Small intestine (tissue), 7 donors: ENCODE measurements at regions not wholly inside any gene's neighbourhood (a gene's known extent, or its start where the extent isn't known, plus 50 kb on each side); places are given as distances from the start of the nearest gene placed in this dataset.

Source experiments
- DNase-seq, 2 donors: peaks; one replicate each; pipeline versions ENCODE4 v3.0.0 to v3.0.0-alpha.2; 2013
- FAIRE-seq: peaks from 2 replicates; lab custom pipeline; 2012; peaks lifted over from hg19 to GRCh38; lab: Jason Lieb, UNC
- H3K27ac ChIP-seq, 3 donors: one replicate each; pipeline ENCODE4 v1.5.1; 2013; ENCODE audit warnings: low read length in 2 of 3, mild to moderate bottlenecking in 2 of 3, control low read depth in 1 of 3, inconsistent platforms in 1 of 3, low read depth in 1 of 3, moderate library complexity in 1 of 3
- H3K27me3 ChIP-seq, 3 donors: one replicate each; pipeline ENCODE4 v1.6.1; 2013; ENCODE audit warnings: low read length in 3 of 3, inconsistent platforms in 1 of 3; ENCODE audit not compliant: control insufficient read depth in 3 of 3, insufficient read depth in 3 of 3
- H3K36me3 ChIP-seq, 3 donors: one replicate each; pipeline ENCODE4 v1.6.1; 2013; ENCODE audit warnings: low read length in 3 of 3, inconsistent platforms in 1 of 3, low read depth in 1 of 3, mild to moderate bottlenecking in 1 of 3, moderate library complexity in 1 of 3; ENCODE audit not compliant: control insufficient read depth in 3 of 3, insufficient read depth in 2 of 3
- H3K4me1 ChIP-seq, 3 donors: one replicate each; pipeline ENCODE4 v1.6.1; 2013; ENCODE audit warnings: low read length in 2 of 3, inconsistent platforms in 1 of 3, low read depth in 1 of 3, mild to moderate bottlenecking in 1 of 3, moderate library complexity in 1 of 3; ENCODE audit not compliant: control insufficient read depth in 3 of 3, insufficient read depth in 2 of 3
- H3K4me3 ChIP-seq, 3 donors: one replicate each; pipeline ENCODE4 v1.5.1; 2013; ENCODE audit warnings: low read length in 3 of 3, control low read depth in 1 of 3, inconsistent platforms in 1 of 3, low read depth in 1 of 3, mild to moderate bottlenecking in 1 of 3, moderate library complexity in 1 of 3
- H3K9me3 ChIP-seq, 2 donors: one replicate each; pipeline ENCODE4 v1.6.1; 2013; ENCODE audit warnings: low read depth in 1 of 2, low read length in 1 of 2; ENCODE audit not compliant: control insufficient read depth in 2 of 2, insufficient read depth in 1 of 2
- WGBS, 3 donors: extraction: QIAGEN DNeasy Blood & Tissue Kit; methylation state at CpG; one replicate each; pipeline ENCODE4 v1.1.7; 2013; 5-methylcytosine and 5-hydroxymethylcytosine counted together
- donor health status: healthy with polysubstance abuse.
- donor health status: control.
- donor health status: control.
- donor health status: Bipolar disorder and iron deficiency.
- donor health status: healthy.

DNA sequence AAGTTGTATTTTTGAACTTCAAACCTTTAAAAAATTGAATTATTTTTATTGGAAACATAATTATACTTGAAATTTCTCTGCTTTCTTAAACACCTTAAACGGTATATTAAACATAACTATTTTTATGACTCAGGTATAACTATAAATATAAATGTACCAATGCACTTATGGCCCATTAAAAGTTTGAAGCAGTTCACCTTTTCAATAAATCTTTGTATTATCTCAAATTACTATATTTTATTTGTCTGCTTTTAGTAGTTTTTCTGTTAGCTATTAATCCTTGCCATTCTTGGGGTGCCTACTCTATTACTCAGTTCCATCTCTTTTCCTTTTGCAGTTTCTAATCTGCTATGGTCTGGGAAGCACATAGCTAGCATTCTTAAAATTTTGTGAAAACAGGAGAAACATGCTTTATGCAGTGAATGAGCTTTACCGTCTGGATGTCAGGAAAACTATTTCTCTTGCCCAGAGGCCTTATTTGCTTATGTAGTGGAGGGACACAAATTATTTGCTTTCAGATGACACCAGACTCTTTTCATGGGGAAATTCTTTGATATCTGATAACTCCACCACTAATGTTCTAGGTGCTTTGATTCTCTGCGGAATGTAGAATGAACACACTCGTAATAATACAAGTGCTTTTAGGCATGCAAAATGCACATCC, 378.9 kb upstream of the CITED2 start:
- Histone ChIP-seq H3K27ac (no peak overlapping the region), H3K4me3 (no peak overlapping the region), H3K9me3 (no peaks in the 10 kb centered on the region), H3K4me1 (peaks cover 2 to 20% (median 3%) of the 10 kb centered on the region in 3 donors), H3K36me3 (no peaks in the 10 kb centered on the region), H3K27me3 (no peaks in the 10 kb centered on the region)
- FAIRE-seq (peak; percentile 68), DNase-seq (no peak)
- WGBS, 3 donors: 87 to 92% (median 90%) methylated on average over 4 of the region's 4 CpGs

DNA sequence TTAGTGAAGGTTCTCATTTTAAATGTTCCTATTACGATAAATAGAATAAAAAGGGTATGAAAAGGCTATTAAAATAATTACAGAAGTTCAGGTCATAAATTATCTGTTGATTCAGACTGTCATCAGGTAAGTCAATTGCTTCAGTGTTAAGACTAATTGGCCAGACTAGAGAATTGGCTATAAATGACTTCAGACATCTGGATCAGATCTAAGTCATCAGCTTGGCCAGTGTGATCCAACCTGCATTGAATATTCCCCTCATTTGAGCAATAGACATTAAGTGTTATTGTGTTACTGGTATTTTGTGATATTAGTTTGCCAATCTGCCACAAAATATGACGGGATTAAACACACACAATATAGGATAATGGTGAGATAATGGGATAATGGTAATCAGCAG, 377.6 kb upstream of the CITED2 start:
- H3K27ac ChIP-seq: no peak overlapping the region
- WGBS, 3 donors: 80 to 88% (median 81%) methylated on average over 2 of the region's 2 CpGs
- H3K36me3 ChIP-seq: no peaks in the 10 kb centered on the region
- no peaks in the 10 kb centered on the region for H3K9me3 ChIP-seq
- H3K4me3 ChIP-seq: no peak overlapping the region
- no peak for FAIRE-seq
- DNase-seq: no peak
- peaks cover 3 to 32% (median 6%) of the 10 kb centered on the region in 3 donors for H3K4me1 ChIP-seq
- H3K27me3 ChIP-seq: no peaks in the 10 kb centered on the region

DNA sequence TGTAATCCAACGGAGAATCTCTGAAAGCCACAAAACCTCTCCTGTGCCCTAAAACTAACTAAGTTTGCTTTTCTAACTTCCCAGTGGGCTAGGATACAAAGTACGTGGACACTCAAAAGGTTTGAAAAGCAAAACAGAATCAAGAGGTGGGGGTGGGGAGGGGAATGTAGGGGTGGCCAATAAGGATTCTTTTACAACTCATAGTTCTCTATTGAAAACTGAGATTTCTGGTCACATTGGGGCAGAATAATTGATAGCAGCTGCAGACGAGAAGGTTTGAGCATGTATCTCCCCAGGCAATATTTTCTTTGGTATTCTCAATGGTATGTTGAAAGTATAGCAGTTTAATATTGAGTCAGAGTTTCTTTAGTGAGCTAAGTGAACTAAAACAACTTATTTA, 376.7 kb upstream of the CITED2 start:
- H3K27me3 ChIP-seq: no peaks in the 10 kb centered on the region
- 85 to 94% (median 88%) methylated on average over 3 of the region's 3 CpGs for WGBS, 3 donors
- FAIRE-seq: no peak
- no peaks in the 10 kb centered on the region for H3K36me3 ChIP-seq
- no peak overlapping the region for H3K4me3 ChIP-seq
- DNase-seq: no peak
- no peak overlapping the region for H3K27ac ChIP-seq
- H3K9me3 ChIP-seq: no peaks in the 10 kb centered on the region
- H3K4me1 ChIP-seq: peaks cover 3 to 35% (median 6%) of the 10 kb centered on the region in 3 donors

DNA sequence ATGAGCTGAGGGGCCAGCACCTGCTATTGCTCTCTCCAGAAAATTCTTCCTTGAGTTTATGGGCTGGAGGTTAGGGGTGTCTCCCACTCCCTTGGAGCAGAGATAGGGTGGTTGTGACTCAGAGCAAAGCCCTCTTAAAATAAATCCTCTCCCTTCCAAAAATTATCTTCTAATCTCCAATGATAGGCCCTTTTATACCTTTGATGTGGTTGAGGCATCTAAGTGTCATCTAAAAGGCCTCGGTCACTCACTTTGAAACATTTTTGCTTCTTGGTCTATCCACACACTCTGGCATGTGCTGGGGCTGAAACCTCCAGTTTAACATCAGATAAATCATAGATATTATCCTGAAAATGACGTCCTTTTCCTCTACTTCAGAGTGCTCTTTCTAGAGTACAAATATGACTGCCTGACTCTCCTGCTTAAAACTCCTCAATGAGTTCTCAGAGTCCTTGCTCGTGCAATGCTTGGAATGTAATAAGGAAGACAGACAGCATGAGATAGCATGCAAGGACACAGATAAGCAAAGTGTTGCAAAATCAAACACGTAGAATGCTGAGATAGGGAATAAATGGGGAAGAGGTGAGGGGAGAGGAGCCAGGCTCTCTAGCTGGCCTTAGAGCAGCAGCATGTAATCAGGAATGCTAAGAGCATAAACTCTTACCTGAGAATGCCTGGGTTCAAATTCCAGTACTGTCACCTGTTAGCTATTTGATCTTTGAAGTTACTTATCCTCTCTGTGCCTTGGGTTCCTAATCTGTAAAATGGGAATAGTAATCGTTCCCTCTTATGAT, 374.1 kb upstream of the CITED2 start:
- FAIRE-seq (no peak), DNase-seq (peak; percentile 92 to 94)

DNA sequence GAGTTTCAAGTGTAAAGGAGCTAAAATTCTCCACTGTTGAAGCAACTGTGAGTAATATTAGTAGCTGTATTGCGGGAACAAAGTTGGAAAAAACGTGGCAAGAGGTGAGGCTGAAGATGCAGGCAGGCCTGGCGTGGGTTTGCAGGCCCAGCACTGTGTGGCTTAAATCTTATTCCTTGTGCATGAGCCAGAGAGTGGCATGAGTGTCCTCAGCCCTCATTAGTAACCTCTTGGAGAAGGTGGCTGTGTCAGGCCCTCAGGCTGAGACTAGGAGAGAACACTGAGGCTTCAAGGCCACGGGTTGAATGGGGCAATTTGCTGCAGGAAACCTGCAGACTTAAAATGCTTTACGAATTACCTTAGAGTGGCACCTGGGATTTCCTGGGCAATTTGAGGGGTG, 372.7 kb upstream of the CITED2 start:
- Histone ChIP-seq H3K9me3 (no peaks in the 10 kb centered on the region), H3K27ac (peak overlapping the region in 1 of 3 donors; percentile 56), H3K4me1 (peaks cover 0 to 40% (median 6%) of the 10 kb centered on the region in 3 donors), H3K4me3 (no peak overlapping the region), H3K27me3 (no peaks in the 10 kb centered on the region), H3K36me3 (no peaks in the 10 kb centered on the region)
- FAIRE-seq: no peak
- DNase-seq: no peak
- WGBS, 3 donors: 87 to 96% (median 88%) methylated on average over 5 of the region's 5 CpGs

More for the DNA sequence above, 374.1 kb upstream of the CITED2 start:
- Histone ChIP-seq H3K36me3 (no peaks in the 10 kb centered on the region), H3K4me1 (peaks cover 0 to 35% (median 6%) of the 10 kb centered on the region in 3 donors), H3K4me3 (no peak overlapping the region), H3K27ac (peak overlapping the region in 2 of 3 donors; percentile 55 to 56), H3K9me3 (no peaks in the 10 kb centered on the region), H3K27me3 (no peaks in the 10 kb centered on the region)
- 27 to 60% (median 41%) methylated on average over 5 of the region's 5 CpGs for WGBS, 3 donors

DNA sequence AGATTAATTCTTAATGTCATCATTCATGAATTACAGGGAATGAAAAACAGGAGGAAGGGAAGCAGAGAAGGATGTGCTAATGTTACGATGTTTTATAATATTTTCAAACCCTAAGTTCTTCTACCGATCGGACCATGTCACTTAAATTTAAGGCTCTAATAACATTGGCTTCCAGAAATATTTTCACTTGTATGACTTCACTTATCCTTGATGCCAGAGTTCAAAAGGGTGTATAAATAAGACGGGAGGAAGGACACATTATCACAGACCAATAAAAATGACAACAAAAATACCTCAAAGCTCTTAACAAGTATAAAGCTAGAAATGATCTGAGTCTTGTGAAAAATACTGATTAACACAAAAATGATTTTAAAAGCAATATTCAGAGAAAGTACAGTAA, 370.4 kb upstream of the CITED2 start:
- H3K9me3 ChIP-seq: no peaks in the 10 kb centered on the region
- H3K4me1 ChIP-seq: peaks cover 0 to 40% (median 6%) of the 10 kb centered on the region in 3 donors
- H3K36me3 ChIP-seq: no peaks in the 10 kb centered on the region
- peak overlapping the region in 1 of 3 donors; percentile 75 for H3K27ac ChIP-seq
- DNase-seq (no peak), FAIRE-seq (no peak)
- H3K27me3 ChIP-seq: no peaks in the 10 kb centered on the region
- no peak overlapping the region for H3K4me3 ChIP-seq
- 69 to 80% (median 72%) methylated on average over 4 of the region's 4 CpGs for WGBS, 3 donors

DNA sequence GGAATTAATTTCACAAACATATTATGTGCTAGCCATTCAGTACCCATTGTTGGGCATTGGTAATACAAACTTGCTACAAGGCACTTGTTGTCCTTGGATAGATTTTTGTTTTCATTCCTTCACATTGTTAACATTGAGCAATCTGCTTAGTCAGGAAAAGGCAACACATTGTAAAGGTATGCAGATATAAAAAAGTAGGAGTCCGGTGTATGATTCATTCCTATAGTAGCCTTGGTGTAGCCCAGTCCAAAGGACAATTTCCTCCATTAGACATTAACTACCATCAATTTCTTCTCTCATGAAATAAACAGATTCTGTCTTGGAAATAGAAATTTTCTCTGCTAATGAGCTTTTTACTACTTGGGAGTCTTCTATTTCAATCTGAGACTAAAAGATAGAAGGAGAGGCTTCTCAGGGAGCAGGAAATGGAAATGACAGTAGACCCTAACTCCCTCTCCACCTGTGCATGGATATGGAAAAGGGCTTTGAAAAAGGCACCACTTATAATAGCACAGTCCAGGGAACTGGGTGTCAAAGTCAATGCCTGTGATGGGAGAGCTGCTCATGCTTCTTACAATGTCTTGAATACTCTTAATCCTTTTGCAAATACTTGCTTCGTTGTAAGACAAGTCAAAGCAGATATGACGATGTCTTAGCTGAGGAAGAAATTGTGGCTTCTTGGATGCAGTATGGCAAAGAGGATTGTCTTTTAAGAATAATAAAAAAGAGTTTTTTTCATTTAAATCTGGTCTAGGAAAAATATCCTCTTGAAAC, 369.4 kb upstream of the CITED2 start:
- 42 to 77% (median 54%) methylated on average over 3 of the region's 3 CpGs for WGBS, 3 donors
- FAIRE-seq: no peak

DNA sequence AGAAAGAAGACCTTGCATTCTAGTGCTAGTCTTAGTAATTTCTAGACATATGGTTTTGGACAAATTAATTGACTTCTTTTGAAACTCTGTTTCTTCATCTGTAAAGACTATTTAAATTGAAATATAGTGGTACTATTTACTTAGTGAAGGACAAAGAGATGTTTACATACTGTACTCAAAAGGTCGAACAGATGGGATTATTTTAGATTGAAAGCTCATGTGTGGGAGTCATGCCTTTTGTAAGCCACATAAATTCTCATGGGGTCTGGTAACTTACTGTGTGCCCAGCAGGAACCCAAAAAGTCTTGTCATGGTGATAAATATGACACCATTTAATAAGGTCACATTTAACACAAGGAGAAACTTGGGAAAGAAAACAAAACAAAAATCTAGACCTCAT, 368.2 kb upstream of the CITED2 start:
- no peaks in the 10 kb centered on the region for H3K36me3 ChIP-seq
- 46 to 73% (median 57%) methylated on average over 1 of the region's 1 CpG for WGBS, 3 donors
- H3K27me3 ChIP-seq: no peaks in the 10 kb centered on the region
- no peak overlapping the region for H3K27ac ChIP-seq
- H3K4me1 ChIP-seq: peaks cover 0 to 28% (median 0%) of the 10 kb centered on the region in 3 donors
- H3K4me3 ChIP-seq: no peak overlapping the region
- no peaks in the 10 kb centered on the region for H3K9me3 ChIP-seq
- FAIRE-seq: no peak
- no peak for DNase-seq

More for the DNA sequence above, 369.4 kb upstream of the CITED2 start:
- Histone ChIP-seq H3K4me3 (no peak overlapping the region), H3K27me3 (no peaks in the 10 kb centered on the region), H3K36me3 (no peaks in the 10 kb centered on the region), H3K27ac (peak overlapping the region; percentile 27 to 75 (median 42)), H3K4me1 (peaks cover 0 to 38% (median 6%) of the 10 kb centered on the region in 3 donors), H3K9me3 (no peaks in the 10 kb centered on the region)
- peak; percentile 79 to 92 for DNase-seq
